NT2/D1 (cell line): ENCODE measurements at regions not wholly inside any gene's neighbourhood (a gene's known extent, or its start where the extent isn't known, plus 50 kb on each side); places are given as distances from the start of the nearest gene placed in this dataset.

Experiments
- DNase-seq: peaks from one replicate; pipeline ENCODE4 v3.0.0-alpha.2; 2011; ENCODE audit warnings: low read depth, low spot score
- H3K27me3 ChIP-seq: 2 replicates; pipeline ENCODE4 v1.6.0; 2011; ENCODE audit warnings: mild to moderate bottlenecking; ENCODE audit not compliant: insufficient read length, insufficient read depth
- H3K36me3 ChIP-seq: 2 replicates; pipeline ENCODE4 v1.6.1; 2011; ENCODE audit warnings: mild to moderate bottlenecking, low read length, mixed read lengths; ENCODE audit not compliant: insufficient read depth, insufficient read length
- H3K4me1 ChIP-seq: 2 replicates; pipeline ENCODE4 v1.5.1; 2011; ENCODE audit not compliant: insufficient read depth, insufficient read length
- H3K4me3 ChIP-seq: 2 replicates; pipeline ENCODE4 v1.5.1; 2011; ENCODE audit warnings: low read depth; ENCODE audit not compliant: insufficient read length
- H3K9ac ChIP-seq: 2 replicates; pipeline ENCODE4 v1.6.0; 2011; ENCODE audit warnings: low read depth; ENCODE audit not compliant: insufficient read length
- H3K9me3 ChIP-seq: 2 replicates; pipeline ENCODE4 v1.5.1; 2011; ENCODE audit warnings: mild to moderate bottlenecking, low read length; ENCODE audit not compliant: insufficient read depth
- SUZ12 ChIP-seq: IDR thresholded peaks from 2 replicates; pipeline ENCODE4 v1.6.1; 2011; ENCODE audit not compliant: insufficient read length, insufficient read depth; ENCODE audit errors: extremely low read depth
- YY1 ChIP-seq: IDR thresholded peaks from 2 replicates; pipeline ENCODE4 v1.6.1; 2011; ENCODE audit not compliant: insufficient read length, insufficient read depth
- ZNF274 ChIP-seq: IDR thresholded peaks from 2 replicates; pipeline ENCODE4 v1.6.1; 2011; ENCODE audit warnings: mild to moderate bottlenecking, low read depth, low read length

GRCh38 chr1:98389809-98390208 is 271.7 kb upstream of the SNX7 start:
- H3K4me1 ChIP-seq = no peaks in the 10 kb centered on the region
- no peaks in the 10 kb centered on the region for H3K9me3 ChIP-seq
- no peaks in the 10 kb centered on the region for H3K36me3 ChIP-seq
- no peak overlapping the region for H3K4me3 ChIP-seq
- DNase-seq = no peak
- H3K9ac ChIP-seq = no peak overlapping the region
- TF ChIP-seq YY1 (no peak), ZNF274 (no peak), SUZ12 (no peak)
- no peaks in the 10 kb centered on the region for H3K27me3 ChIP-seq

DNA sequence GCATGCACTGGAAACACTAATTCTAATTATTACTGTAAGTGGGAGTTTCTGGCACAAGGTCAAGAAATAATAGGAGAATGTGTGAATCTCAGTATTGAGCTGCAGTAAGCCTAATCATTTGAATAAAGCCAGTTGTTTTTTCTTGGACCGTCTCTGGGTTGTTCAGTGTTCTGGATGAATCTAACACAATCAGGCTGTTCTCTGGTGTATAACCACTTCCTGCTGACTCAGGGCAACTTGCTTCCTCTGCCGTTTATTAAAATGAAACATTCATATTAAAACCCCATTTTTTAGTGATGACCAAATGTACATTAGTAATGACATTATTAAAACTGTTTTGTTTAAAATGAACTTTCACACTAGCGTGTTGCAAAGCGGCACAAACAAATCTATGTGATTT is 273.1 kb upstream of the SNX7 start:
- no peaks in the 10 kb centered on the region for H3K27me3 ChIP-seq
- DNase-seq = no peak
- H3K4me1 ChIP-seq = no peaks in the 10 kb centered on the region
- no peaks in the 10 kb centered on the region for H3K36me3 ChIP-seq
- no peak overlapping the region for H3K4me3 ChIP-seq
- no peaks in the 10 kb centered on the region for H3K9me3 ChIP-seq
- no peak overlapping the region for H3K9ac ChIP-seq
- TF ChIP-seq SUZ12 (no peak), ZNF274 (no peak), YY1 (no peak)

DNA sequence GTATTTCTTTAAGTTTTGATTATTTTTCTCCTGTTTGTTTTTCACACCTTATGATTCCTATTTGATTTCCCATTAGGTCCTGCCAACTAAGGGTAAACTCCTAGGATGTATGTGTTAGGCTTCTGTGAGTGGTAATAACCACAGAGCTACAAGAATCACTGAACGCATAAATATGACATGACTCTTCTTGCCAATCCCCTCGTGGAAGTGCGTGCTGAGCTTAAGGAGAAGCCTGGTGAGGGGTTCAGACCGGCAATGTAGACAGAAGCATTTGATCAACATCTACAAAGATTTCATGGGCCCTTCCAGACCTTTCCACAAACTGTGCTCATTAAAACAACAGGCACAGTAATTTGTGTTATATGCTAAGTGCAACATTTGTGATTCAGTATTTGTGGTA is 273.8 kb upstream of the SNX7 start:
- H3K9ac ChIP-seq = no peak overlapping the region

DNA sequence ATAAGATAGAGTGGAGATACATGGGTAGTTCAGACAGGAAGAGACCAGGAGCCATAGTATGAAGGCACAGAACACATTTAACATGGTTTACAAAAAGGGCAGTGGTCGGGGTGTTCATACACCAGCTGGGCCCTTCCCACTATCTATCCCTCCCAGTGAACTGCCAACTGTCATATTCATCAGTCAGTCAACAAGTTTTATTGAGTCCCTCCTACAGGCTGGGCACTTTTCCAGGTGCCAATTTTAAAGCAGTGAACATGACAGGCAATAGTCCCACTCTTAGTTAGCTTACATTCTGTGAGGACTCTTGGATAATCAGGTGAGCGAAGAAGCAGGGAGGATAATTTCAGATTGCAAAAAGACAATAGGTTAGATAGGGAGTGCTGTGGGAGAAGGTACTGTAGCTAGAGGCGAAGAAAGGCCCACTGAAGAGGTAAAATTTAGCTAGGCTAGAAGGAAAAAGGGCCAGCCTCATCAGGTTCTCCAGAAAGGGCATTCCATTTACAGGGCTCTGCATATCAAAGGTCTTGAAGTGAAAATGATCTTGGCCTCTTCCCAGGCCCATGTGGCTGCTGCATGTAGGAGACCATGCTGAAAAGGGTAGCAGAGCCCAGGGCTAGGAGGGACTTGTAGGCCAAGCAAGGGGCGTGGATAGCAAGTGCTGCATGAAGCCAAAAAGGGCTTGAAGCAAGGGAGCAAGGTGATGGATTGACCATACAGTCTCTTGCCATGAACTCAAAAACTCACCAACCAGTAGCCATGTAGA is 274.7 kb upstream of the SNX7 start:
- H3K9ac ChIP-seq = no peak overlapping the region
- no peaks in the 10 kb centered on the region for H3K9me3 ChIP-seq
- no peaks in the 10 kb centered on the region for H3K27me3 ChIP-seq
- no peak overlapping the region for H3K4me3 ChIP-seq
- H3K4me1 ChIP-seq = no peaks in the 10 kb centered on the region
- H3K36me3 ChIP-seq = no peaks in the 10 kb centered on the region
- DNase-seq = no peak
- TF ChIP-seq ZNF274 = no peak
- TF ChIP-seq SUZ12 = no peak
- TF ChIP-seq YY1 = no peak

More for the DNA sequence above, 273.8 kb upstream of the SNX7 start:
- TF ChIP-seq YY1 = no peak
- no peak for TF ChIP-seq SUZ12
- TF ChIP-seq ZNF274 = no peak
- Histone ChIP-seq H3K36me3 (no peaks in the 10 kb centered on the region), H3K4me1 (no peaks in the 10 kb centered on the region), H3K9me3 (no peaks in the 10 kb centered on the region), H3K27me3 (no peaks in the 10 kb centered on the region), H3K4me3 (no peak overlapping the region)
- DNase-seq = no peak

GRCh38 chr1:98385652-98386051 is 275.9 kb upstream of the SNX7 start:
- H3K27me3 ChIP-seq = no peaks in the 10 kb centered on the region
- TF ChIP-seq YY1 = no peak
- TF ChIP-seq SUZ12 = no peak
- no peak for TF ChIP-seq ZNF274
- no peak overlapping the region for H3K9ac ChIP-seq
- no peak overlapping the region for H3K4me3 ChIP-seq
- H3K9me3 ChIP-seq = no peaks in the 10 kb centered on the region
- H3K4me1 ChIP-seq = no peaks in the 10 kb centered on the region
- no peak for DNase-seq
- H3K36me3 ChIP-seq = no peaks in the 10 kb centered on the region

DNA sequence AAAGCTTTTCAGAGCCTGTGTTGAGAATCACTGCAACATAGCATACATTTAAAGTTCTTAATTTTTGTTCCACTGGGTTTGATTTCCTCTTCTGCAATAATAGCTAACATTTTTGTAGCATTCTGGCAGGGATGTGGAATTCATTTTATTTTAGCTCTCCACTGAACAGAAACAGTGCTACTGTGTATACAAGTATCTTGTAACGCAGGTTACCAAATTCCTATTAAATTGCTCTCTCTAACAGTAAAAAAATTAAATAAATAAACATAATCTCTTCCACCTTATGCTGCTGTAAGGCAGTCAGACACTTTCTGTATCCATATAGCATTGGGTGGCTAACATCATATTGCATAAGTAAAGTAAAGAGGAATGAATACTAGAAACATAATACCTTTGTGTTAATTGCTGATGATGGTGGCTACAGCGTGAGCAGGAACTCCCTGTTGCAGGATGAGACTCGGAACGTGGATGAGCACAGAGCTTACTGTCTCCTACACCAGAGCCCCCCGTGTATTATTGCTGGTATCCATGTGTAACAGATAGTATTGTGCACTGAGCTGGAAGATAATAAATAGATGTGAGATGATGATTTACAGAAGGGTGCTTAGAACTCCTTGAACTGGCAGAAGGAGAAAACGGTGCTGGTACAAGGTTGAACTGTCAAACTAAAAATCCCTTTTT is 276.9 kb upstream of the SNX7 start:
- Histone ChIP-seq H3K4me3 (no peak overlapping the region), H3K9ac (no peak overlapping the region), H3K9me3 (no peaks in the 10 kb centered on the region), H3K27me3 (no peaks in the 10 kb centered on the region), H3K36me3 (no peaks in the 10 kb centered on the region), H3K4me1 (no peaks in the 10 kb centered on the region)
- no peak for DNase-seq
- TF ChIP-seq SUZ12 = no peak
- TF ChIP-seq ZNF274 = no peak
- no peak for TF ChIP-seq YY1

- Histone ChIP-seq H3K4me1 (no peaks in the 10 kb centered on the region), H3K27me3 (no peaks in the 10 kb centered on the region), H3K9me3 (no peaks in the 10 kb centered on the region), H3K36me3 (no peaks in the 10 kb centered on the region), H3K9ac (no peak overlapping the region), H3K4me3 (no peak overlapping the region)
- DNase-seq = no peak
- TF ChIP-seq YY1 (no peak), SUZ12 (no peak), ZNF274 (no peak)
Observed at GRCh38 chr1:98382986-98383740, 278.4 kb upstream of the SNX7 start.
